BJ (cell line): ENCODE measurements at regions not wholly inside any gene's neighbourhood (a gene's known extent, or its start where the extent isn't known, plus 50 kb on each side); places are given as distances from the start of the nearest gene placed in this dataset.
"Not testable (repeated sequence)": the region's sequence is repeated elsewhere in the genome, so short reads cannot be mapped to it uniquely, and the experiment has no call there.

Experiments
- CTCF ChIA-PET: fragments of 350-600 bp; formaldehyde crosslinking; extraction: SDS; loops from one replicate; lab custom pipeline; 2021; ENCODE audit warnings: antibody characterized with exemption, inconsistent platforms; lab: Yijun Ruan, JAX
- POLR2A ChIA-PET: fragments of 300-600 bp; sonication (Branson Sonifier 250); formaldehyde crosslinking; extraction: SDS; loops from one replicate; lab custom pipeline; 2021; ENCODE audit warnings: antibody characterized with exemption; lab: Charles Lee
- DNase-seq: peaks from one replicate; pipeline ENCODE4 v3.0.0-alpha.2; 2011; ENCODE audit warnings: low read depth
- H3K27me3 ChIP-seq: 2 replicates; pipeline ENCODE4 v1.6.0; 2011; ENCODE audit warnings: low read length; ENCODE audit not compliant: control insufficient read depth, insufficient read depth
- H3K36me3 ChIP-seq: 2 replicates; pipeline ENCODE4 v1.5.1; 2011; ENCODE audit warnings: low read length; ENCODE audit not compliant: control insufficient read depth, insufficient read depth
- H3K4me3 ChIP-seq: 2 replicates; pipeline ENCODE4 v1.5.1; 2011; ENCODE audit warnings: low read depth, mild to moderate bottlenecking, control low read depth, low read length
- CTCF ChIP-seq: IDR thresholded peaks from 2 replicates; pipeline ENCODE4 v1.5.1; 2011; ENCODE audit warnings: low read depth, mild to moderate bottlenecking, control low read depth, inconsistent platforms, low read length, moderate library complexity; ENCODE audit not compliant: insufficient read depth

GRCh38 chr2:83106853-83107252 lies 1352.2 kb downstream of the SUCLG1 start:
- POLR2A ChIA-PET = no interaction called here

DNA sequence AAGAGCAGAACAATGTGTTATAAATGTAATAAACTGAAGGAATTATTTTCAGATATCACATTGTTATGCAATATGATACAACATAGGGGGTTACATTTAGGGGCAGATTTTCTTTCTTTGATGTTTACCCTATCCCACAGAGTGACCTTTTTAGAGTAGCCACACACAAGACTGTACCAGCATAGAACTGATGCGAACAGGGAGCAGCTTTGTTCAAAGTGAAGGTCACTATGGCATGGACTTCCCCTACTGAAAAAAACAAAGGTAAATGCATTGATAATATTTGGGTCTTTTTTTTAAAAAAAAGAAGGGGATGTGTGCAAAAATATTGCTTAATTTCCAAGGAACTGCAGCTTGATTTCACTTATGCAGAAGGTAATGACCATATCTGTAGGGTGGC lies 1354.9 kb downstream of the SUCLG1 start:
- no peak for DNase-seq
- Histone ChIP-seq H3K36me3 (no peaks in the 10 kb centered on the region), H3K4me3 (no peak overlapping the region), H3K27me3 (no peaks in the 10 kb centered on the region)
- CTCF ChIA-PET = interaction anchor here (1.2 kb wide), 1 partner anchor 12 kb away, joined by 3 read pairs; no protein-coding TSS in a partner anchor
- POLR2A ChIA-PET = no interaction called here
- TF ChIP-seq CTCF = no peak

More at GRCh38 chr2:83106853-83107252, 1352.2 kb downstream of the SUCLG1 start:
- DNase-seq = no peak
- H3K36me3 ChIP-seq = no peaks in the 10 kb centered on the region
- TF ChIP-seq CTCF = no peak
- H3K27me3 ChIP-seq = no peaks in the 10 kb centered on the region
- no peak overlapping the region for H3K4me3 ChIP-seq
- CTCF ChIA-PET = interaction anchor here (1.0 kb wide), 1 partner anchor 13 kb away, joined by 3 read pairs; no protein-coding TSS in a partner anchor

GRCh38 chr2:83103613-83104012 lies 1355.5 kb downstream of the SUCLG1 start:
- TF ChIP-seq CTCF = no peak
- CTCF ChIA-PET = interaction anchor here (1.2 kb wide), 1 partner anchor 12 kb away, joined by 3 read pairs; no protein-coding TSS in a partner anchor
- POLR2A ChIA-PET = no interaction called here
- peak; percentile 79 for DNase-seq
- Histone ChIP-seq H3K36me3 (no peaks in the 10 kb centered on the region), H3K4me3 (no peak overlapping the region), H3K27me3 (no peaks in the 10 kb centered on the region)

- POLR2A ChIA-PET, DNase-seq, H3K4me3 ChIP-seq, H3K27me3 ChIP-seq, H3K36me3 ChIP-seq, CTCF ChIA-PET: not testable (repeated sequence)
Measured at GRCh38 chr2:83089051-83089450, 1370.0 kb downstream of the SUCLG1 start.

GRCh38 chr2:83085869-83086268 lies 1373.2 kb downstream of the SUCLG1 start:
- no peaks in the 10 kb centered on the region for H3K36me3 ChIP-seq
- DNase-seq = no peak
- POLR2A ChIA-PET = no interaction called here
- CTCF ChIA-PET = interaction anchor here (0.9 kb wide), 1 partner anchor 8 kb away, joined by 3 read pairs; no protein-coding TSS in a partner anchor
- no peaks in the 10 kb centered on the region for H3K27me3 ChIP-seq
- no peak overlapping the region for H3K4me3 ChIP-seq
- no peak for TF ChIP-seq CTCF
